Adrenal gland (tissue), 5 donors: ENCODE measurements at regions not wholly inside any gene's neighbourhood (a gene's known extent, or its start where the extent isn't known, plus 50 kb on each side); places are given as distances from the start of the nearest gene placed in this dataset.

Experiments
- CTCF ChIP-seq, 6 experiments: fragments of 450-650 bp in 4 of 6; fragments of 200-600 bp in 2 of 6; sonication (generic) in 1 of 6; IDR thresholded peaks; 1 replicate in 5 of 6; 2 replicates in 1 of 6; pipeline versions ENCODE4 v1.5.1 to v1.8.0; 2016 to 2021; ENCODE audit warnings: antibody characterized with exemption in 6 of 6, mild to moderate bottlenecking in 2 of 6, moderate library complexity in 1 of 6
- POLR2A ChIP-seq, 2 donors: fragments of 450-650 bp; IDR thresholded peaks; one replicate each; pipeline ENCODE4 v1.6.1; 2017; ENCODE audit warnings: antibody characterized with exemption in 2 of 2, mild to moderate bottlenecking in 2 of 2, moderate library complexity in 1 of 2
- donor health status: DM: no; HTN: no; CAD: no.

GRCh38 chr4:66795724-66796123, 749.6 kb downstream of the CENPC start:
- TF ChIP-seq CTCF (IDR thresholded peaks at IDR 0.05): no peak
- no peak for TF ChIP-seq POLR2A (IDR thresholded peaks at IDR 0.05)
